HepG2 (cell line): ENCODE measurements at regions not wholly inside any gene's neighbourhood (a gene's known extent, or its start where the extent isn't known, plus 50 kb on each side); places are given as distances from the start of the nearest gene placed in this dataset.

Experiments used
- CAMTA2 ChIP-seq: sonication (generic); formaldehyde crosslinking; IDR thresholded peaks from 2 replicates; pipeline ENCODE4 v1.4.0; 2020; ENCODE audit warnings: mild to moderate bottlenecking, missing genetic modification reagents, borderline replicate concordance
- CREB3 ChIP-seq: sonication (generic); formaldehyde crosslinking; IDR thresholded peaks from 2 replicates; pipeline ENCODE4 v1.5.0; 2020; ENCODE audit warnings: missing genetic modification reagents
- GRHL1 ChIP-seq: sonication (generic); formaldehyde crosslinking; conservative IDR thresholded peaks from 2 replicates; pipeline ENCODE4 v1.8.0; 2022; ENCODE audit warnings: missing genetic modification reagents
- HOXA7 ChIP-seq: sonication (generic); formaldehyde crosslinking; IDR thresholded peaks from 2 replicates; pipeline ENCODE4 v1.8.1; 2022; ENCODE audit warnings: mild to moderate bottlenecking, missing genetic modification reagents, moderate library complexity
- JDP2 ChIP-seq: sonication (generic); formaldehyde crosslinking; IDR thresholded peaks from 2 replicates; pipeline ENCODE4 v1.8.1; 2022; ENCODE audit warnings: missing genetic modification reagents, borderline replicate concordance
- KAT2B ChIP-seq: fragments of 150-350 bp; IDR thresholded peaks from 2 replicates; pipeline ENCODE4 v1.6.1; 2014; ENCODE audit warnings: low read depth, low read length, borderline replicate concordance
- KLF16 ChIP-seq, 2 experiments: sonication (generic) in 1 of 2; formaldehyde crosslinking in 1 of 2; IDR thresholded peaks; 2 replicates each; pipeline versions ENCODE4 v1.6.1 to v1.8.0; 2016 to 2023; ENCODE audit warnings: missing genetic modification reagents in 2 of 2, missing compliant biosample characterization in 1 of 2
- PAX8 ChIP-seq: sonication (generic); formaldehyde crosslinking; IDR thresholded peaks from 2 replicates; pipeline ENCODE4 v1.8.0; 2022; ENCODE audit warnings: mild to moderate bottlenecking, missing genetic modification reagents, borderline replicate concordance
- PCBP1 ChIP-seq: fragments of 200-400 bp; formaldehyde crosslinking; IDR thresholded peaks from 2 replicates; pipeline ENCODE4 v1.6.1; 2017; ENCODE audit warnings: mild to moderate bottlenecking, low read depth, low read length, borderline replicate concordance
- PHF8 ChIP-seq: sonication (generic); formaldehyde crosslinking; IDR thresholded peaks from 2 replicates; pipeline ENCODE4 v1.5.0; 2020; ENCODE audit warnings: missing genetic modification reagents
- RAD51 ChIP-seq: fragments of 450-650 bp; IDR thresholded peaks from 2 replicates; pipeline ENCODE4 v1.6.1; 2016; ENCODE audit warnings: borderline replicate concordance
- RARA ChIP-seq: IDR thresholded peaks from 2 replicates; pipeline ENCODE4 v1.6.1; 2016; ENCODE audit warnings: missing genetic modification reagents, missing compliant biosample characterization
- RXRA ChIP-seq: sonication (generic); formaldehyde crosslinking; IDR thresholded peaks from 2 replicates; pipeline ENCODE4 v1.5.1; 2020; ENCODE audit warnings: missing genetic modification reagents
- SMARCC2 ChIP-seq: fragments of 450-650 bp; IDR thresholded peaks from 2 replicates; pipeline ENCODE4 v1.6.1; 2017; ENCODE audit warnings: antibody characterized with exemption, mild to moderate bottlenecking
- SMYD3 ChIP-seq: sonication (generic); formaldehyde crosslinking; IDR thresholded peaks from 2 replicates; pipeline ENCODE4 v1.8.1; 2023; ENCODE audit warnings: mild to moderate bottlenecking, missing genetic modification reagents
- ZBTB39 ChIP-seq: sonication (generic); formaldehyde crosslinking; IDR thresholded peaks from 2 replicates; pipeline ENCODE4 v1.5.0; 2020; ENCODE audit warnings: missing genetic modification reagents
- ZFYVE20 ChIP-seq: sonication (generic); formaldehyde crosslinking; IDR thresholded peaks from 2 replicates; pipeline ENCODE4 v1.8.0; 2023; ENCODE audit warnings: low read depth, mild to moderate bottlenecking, moderate library complexity, missing genetic modification reagents, borderline replicate concordance
- ZNF234 ChIP-seq: sonication (generic); formaldehyde crosslinking; conservative IDR thresholded peaks from 2 replicates; pipeline ENCODE4 v1.5.1; 2020; ENCODE audit warnings: mild to moderate bottlenecking, missing genetic modification reagents
- ZNF432 ChIP-seq: sonication (generic); formaldehyde crosslinking; IDR thresholded peaks from 2 replicates; pipeline ENCODE4 v1.5.0; 2020; ENCODE audit warnings: missing genetic modification reagents, mild to moderate bottlenecking, borderline replicate concordance
- ZNF496 ChIP-seq: sonication (generic); formaldehyde crosslinking; IDR thresholded peaks from 2 replicates; pipeline ENCODE4 v1.8.1; 2023; ENCODE audit warnings: mild to moderate bottlenecking, moderate library complexity, missing genetic modification reagents; ENCODE audit not compliant: insufficient replicate concordance
- ZNF543 ChIP-seq: sonication (generic); formaldehyde crosslinking; IDR thresholded peaks from 2 replicates; pipeline ENCODE4 v1.4.0; 2020; ENCODE audit warnings: mild to moderate bottlenecking, missing genetic modification reagents
- ZNF709 ChIP-seq: sonication (generic); formaldehyde crosslinking; IDR thresholded peaks from 2 replicates; pipeline ENCODE4 v1.5.0; 2020; ENCODE audit warnings: mild to moderate bottlenecking, missing genetic modification reagents
- ZNF761 ChIP-seq: sonication (generic); formaldehyde crosslinking; conservative IDR thresholded peaks from 2 replicates; pipeline ENCODE4 v1.4.0; 2020; ENCODE audit warnings: mild to moderate bottlenecking, missing genetic modification reagents
- ZSCAN12 ChIP-seq: sonication (generic); formaldehyde crosslinking; IDR thresholded peaks from 2 replicates; pipeline ENCODE4 v1.9.0; 2021; ENCODE audit warnings: mild to moderate bottlenecking, missing genetic modification reagents
- ZZZ3 ChIP-seq: sonication (generic); formaldehyde crosslinking; IDR thresholded peaks from 2 replicates; pipeline ENCODE4 v1.4.0; 2020; ENCODE audit warnings: missing genetic modification reagents, mild to moderate bottlenecking, borderline replicate concordance

GRCh38 chr16:10318798-10319500 is 66.9 kb upstream of the ATF7IP2 start (continued):
- no peak for TF ChIP-seq ZNF234 (CRISPR knock-in tag)
- no peak for TF ChIP-seq ZFYVE20 (CRISPR knock-in tag)
- TF ChIP-seq SMARCC2 = no peak; the same call in 1 of the 2 replicates
- no peak for TF ChIP-seq ZNF709
- TF ChIP-seq ZNF761 = peak; percentile 54; the same call in 1 of the 2 replicates
- no peak for TF ChIP-seq ZNF496 (CRISPR knock-in tag)
- TF ChIP-seq KLF16 (CRISPR knock-in tag; IDR thresholded peaks at IDR 0.05) = peak in 1 of 2 experiments; percentile 96; a peak in 2 of 4 replicates
- no peak for TF ChIP-seq ZSCAN12 (CRISPR knock-in tag)
- no peak for TF ChIP-seq JDP2 (CRISPR knock-in tag)
- TF ChIP-seq RXRA (CRISPR knock-in tag) = peak; percentile 57; the same call in 1 of the 2 replicates
- no peak for TF ChIP-seq GRHL1
- no peak for TF ChIP-seq ZBTB39 (CRISPR knock-in tag)
- TF ChIP-seq PHF8 = no peak
- TF ChIP-seq CAMTA2 (CRISPR knock-in tag) = no peak
- no peak for TF ChIP-seq PCBP1
- no peak for TF ChIP-seq PAX8 (CRISPR knock-in tag)
- TF ChIP-seq ZNF432 (CRISPR knock-in tag) = no peak
- no peak for TF ChIP-seq RAD51
- TF ChIP-seq SMYD3 (CRISPR knock-in tag) = 0 out of 2 replicates have a peak, but pooled peaks have one; percentile 47
- TF ChIP-seq KAT2B = no peak
- TF ChIP-seq CREB3 (CRISPR knock-in tag) = no peak
- TF ChIP-seq ZNF543 (CRISPR knock-in tag) = peak; percentile 85; the same call in 1 of the 2 replicates
- TF ChIP-seq RARA = peak; percentile 96
- TF ChIP-seq HOXA7 (CRISPR knock-in tag) = no peak
- no peak for TF ChIP-seq ZZZ3
